Neural progenitor cell (in vitro differentiated cells): ENCODE measurements at regions not wholly inside any gene's neighbourhood (a gene's known extent, or its start where the extent isn't known, plus 50 kb on each side); places are given as distances from the start of the nearest gene placed in this dataset.

Experiments
- EZH2 ChIP-seq: fragments of 200-600 bp; sonication (generic); IDR thresholded peaks from 2 replicates; pipeline ENCODE4 v1.6.1; 2017; ENCODE audit warnings: antibody characterized with exemption, mild to moderate bottlenecking, moderate library complexity
- EZH2phosphoT487 ChIP-seq: fragments of 200-600 bp; sonication (generic); IDR thresholded peaks from 2 replicates; pipeline ENCODE4 v1.6.1; 2017; ENCODE audit warnings: antibody characterized with exemption
- TF ChIP-seq, protein P1 (sequence below): fragments of 200-600 bp; sonication (generic); IDR thresholded peaks from 2 replicates; pipeline ENCODE4 v1.5.1; 2017; ENCODE audit warnings: antibody characterized with exemption, mild to moderate bottlenecking

- TF ChIP-seq EZH2phosphoT487 = no peak
- TF ChIP-seq, protein P1, sequence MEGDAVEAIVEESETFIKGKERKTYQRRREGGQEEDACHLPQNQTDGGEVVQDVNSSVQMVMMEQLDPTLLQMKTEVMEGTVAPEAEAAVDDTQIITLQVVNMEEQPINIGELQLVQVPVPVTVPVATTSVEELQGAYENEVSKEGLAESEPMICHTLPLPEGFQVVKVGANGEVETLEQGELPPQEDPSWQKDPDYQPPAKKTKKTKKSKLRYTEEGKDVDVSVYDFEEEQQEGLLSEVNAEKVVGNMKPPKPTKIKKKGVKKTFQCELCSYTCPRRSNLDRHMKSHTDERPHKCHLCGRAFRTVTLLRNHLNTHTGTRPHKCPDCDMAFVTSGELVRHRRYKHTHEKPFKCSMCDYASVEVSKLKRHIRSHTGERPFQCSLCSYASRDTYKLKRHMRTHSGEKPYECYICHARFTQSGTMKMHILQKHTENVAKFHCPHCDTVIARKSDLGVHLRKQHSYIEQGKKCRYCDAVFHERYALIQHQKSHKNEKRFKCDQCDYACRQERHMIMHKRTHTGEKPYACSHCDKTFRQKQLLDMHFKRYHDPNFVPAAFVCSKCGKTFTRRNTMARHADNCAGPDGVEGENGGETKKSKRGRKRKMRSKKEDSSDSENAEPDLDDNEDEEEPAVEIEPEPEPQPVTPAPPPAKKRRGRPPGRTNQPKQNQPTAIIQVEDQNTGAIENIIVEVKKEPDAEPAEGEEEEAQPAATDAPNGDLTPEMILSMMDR = no peak
- no peak for TF ChIP-seq EZH2
These were observed 161.1 kb downstream of the CSNK1G3 start for GRCh38 chr5:123673107-123673506.
